ENCODE measurements at regions not wholly inside any gene's neighbourhood (a gene's known extent, or its start where the extent isn't known, plus 50 kb on each side); places are given as distances from the start of the nearest gene placed in this dataset.
"Not testable (repeated sequence)": the region's sequence is repeated elsewhere in the genome, so short reads cannot be mapped to it uniquely, and the experiment has no call there.

- Histone ChIP-seq H2AFZ (ENCODE audit: low read length) (no peak overlapping the region), H3K4me2 (ENCODE audit: insufficient read depth, low read length) (no peak overlapping the region), H3K4me3 (ENCODE audit: insufficient read depth, low read length) (no peak overlapping the region), H3K27ac (ENCODE audit: low read depth, low read length) (no peak overlapping the region), H3K9me3 (ENCODE audit: low read depth, low read length) (no peaks in the 10 kb centered on the region), H4K20me1 (ENCODE audit: insufficient read depth, low read length) (no peaks in the 10 kb centered on the region), H3K36me3 (ENCODE audit: insufficient read depth, low read length) (no peaks in the 10 kb centered on the region), H3K79me2 (ENCODE audit: insufficient read depth, low read length) (no peaks in the 10 kb centered on the region), H3K27me3 (ENCODE audit: insufficient read depth, low read length) (peaks cover 4% of the 10 kb centered on the region), H3K4me1 (ENCODE audit: insufficient read depth, low read length) (no peaks in the 10 kb centered on the region)
- no peak for TF ChIP-seq CTCF (IDR thresholded peaks at IDR 0.05; ENCODE audit: extremely low read depth, low read depth, low read length)
- no peak for DNase-seq (ENCODE audit: insufficient read length, low spot score, missing footprints)
Measured at GRCh38 chr2:231869704-231870103, 56.5 kb downstream of the NPPC start.

- H4K20me1 ChIP-seq (ENCODE audit: insufficient read depth, low read length); H3K79me2 ChIP-seq (ENCODE audit: insufficient read depth, low read length); H3K4me1 ChIP-seq (ENCODE audit: insufficient read depth, low read length); H2AFZ ChIP-seq (ENCODE audit: low read length); H3K4me3 ChIP-seq (ENCODE audit: insufficient read depth, low read length); H3K27ac ChIP-seq (ENCODE audit: low read depth, low read length); H3K9me3 ChIP-seq (ENCODE audit: low read depth, low read length); DNase-seq (ENCODE audit: insufficient read length, low spot score, missing footprints); H3K27me3 ChIP-seq (ENCODE audit: insufficient read depth, low read length); H3K36me3 ChIP-seq (ENCODE audit: insufficient read depth, low read length); H3K4me2 ChIP-seq (ENCODE audit: insufficient read depth, low read length): not testable (repeated sequence)
Measured at GRCh38 chr2:231869016-231869415, 57.2 kb downstream of the NPPC start.

- peaks cover 4% of the 10 kb centered on the region for H3K27me3 ChIP-seq (ENCODE audit: insufficient read depth, low read length)
- no peak overlapping the region for H3K27ac ChIP-seq (ENCODE audit: low read depth, low read length)
- no peaks in the 10 kb centered on the region for H4K20me1 ChIP-seq (ENCODE audit: insufficient read depth, low read length)
- no peaks in the 10 kb centered on the region for H3K36me3 ChIP-seq (ENCODE audit: insufficient read depth, low read length)
- no peaks in the 10 kb centered on the region for H3K9me3 ChIP-seq (ENCODE audit: low read depth, low read length)
- no peak overlapping the region for H2AFZ ChIP-seq (ENCODE audit: low read length)
- no peaks in the 10 kb centered on the region for H3K4me1 ChIP-seq (ENCODE audit: insufficient read depth, low read length)
- no peaks in the 10 kb centered on the region for H3K79me2 ChIP-seq (ENCODE audit: insufficient read depth, low read length)
- H3K4me3 ChIP-seq (ENCODE audit: insufficient read depth, low read length) = no peak overlapping the region
- no peak for DNase-seq (ENCODE audit: insufficient read length, low spot score, missing footprints)
- H3K4me2 ChIP-seq (ENCODE audit: insufficient read depth, low read length) = no peak overlapping the region
- no peak for TF ChIP-seq CTCF (IDR thresholded peaks at IDR 0.05; ENCODE audit: extremely low read depth, low read depth, low read length)
Measured at GRCh38 chr2:231866450-231866849, 59.7 kb downstream of the NPPC start.

- Histone ChIP-seq H3K27ac (ENCODE audit: low read depth, low read length) (no peak overlapping the region), H2AFZ (ENCODE audit: low read length) (no peak overlapping the region), H3K36me3 (ENCODE audit: insufficient read depth, low read length) (no peaks in the 10 kb centered on the region), H3K4me3 (ENCODE audit: insufficient read depth, low read length) (no peak overlapping the region), H4K20me1 (ENCODE audit: insufficient read depth, low read length) (no peaks in the 10 kb centered on the region), H3K27me3 (ENCODE audit: insufficient read depth, low read length) (peaks cover 4% of the 10 kb centered on the region), H3K9me3 (ENCODE audit: low read depth, low read length) (no peaks in the 10 kb centered on the region), H3K79me2 (ENCODE audit: insufficient read depth, low read length) (no peaks in the 10 kb centered on the region), H3K4me2 (ENCODE audit: insufficient read depth, low read length) (no peak overlapping the region), H3K4me1 (ENCODE audit: insufficient read depth, low read length) (no peaks in the 10 kb centered on the region)
- TF ChIP-seq CTCF (IDR thresholded peaks at IDR 0.05; ENCODE audit: extremely low read depth, low read depth, low read length) = no peak
- DNase-seq (ENCODE audit: insufficient read length, low spot score, missing footprints) = no peak
Measured at GRCh38 chr2:231865222-231865621, 61.0 kb downstream of the NPPC start.

All from osteoblast (primary cell).